GM10266 (cell line): ENCODE measurements at regions not wholly inside any gene's neighbourhood (a gene's known extent, or its start where the extent isn't known, plus 50 kb on each side); places are given as distances from the start of the nearest gene placed in this dataset.

Source experiments
- DNase-seq: peaks from one replicate; pipeline ENCODE4 v3.0.0; 2012; ENCODE audit errors: extremely low spot score
- CTCF ChIP-seq: IDR thresholded peaks from 2 replicates; pipeline ENCODE4 v1.5.1; 2012; ENCODE audit warnings: mild to moderate bottlenecking, low read depth; ENCODE audit not compliant: control insufficient read depth, insufficient read depth; ENCODE audit errors: missing control alignments

- no peak for TF ChIP-seq CTCF
- DNase-seq, result no peak
Observed at GRCh38 chr10:29858702-29859267, 200.6 kb downstream of the JCAD start.

GRCh38 chr10:29857843-29858701 lies 201.3 kb downstream of the JCAD start:
- no peak for TF ChIP-seq CTCF

GRCh38 chr10:29856295-29856694 lies 203.1 kb downstream of the JCAD start:
- no peak for TF ChIP-seq CTCF
- no peak for DNase-seq

More at GRCh38 chr10:29857843-29858701, 201.3 kb downstream of the JCAD start:
- DNase-seq, result no peak

- TF ChIP-seq CTCF, result no peak
- no peak for DNase-seq
Observed at GRCh38 chr10:29853913-29854312, 205.5 kb downstream of the JCAD start.

- no peak for TF ChIP-seq CTCF
- DNase-seq, result no peak
Observed at GRCh38 chr10:29851241-29851640, 208.1 kb downstream of the JCAD start.

- TF ChIP-seq CTCF, result no peak
- DNase-seq, result no peak
Observed at GRCh38 chr10:29850371-29850770, 209.0 kb downstream of the JCAD start.

- no peak for DNase-seq
- no peak for TF ChIP-seq CTCF
Observed at GRCh38 chr10:29849886-29850285, 209.5 kb downstream of the JCAD start.
